ENCODE measurements at regions not wholly inside any gene's neighbourhood (a gene's known extent, or its start where the extent isn't known, plus 50 kb on each side); places are given as distances from the start of the nearest gene placed in this dataset.

DNA sequence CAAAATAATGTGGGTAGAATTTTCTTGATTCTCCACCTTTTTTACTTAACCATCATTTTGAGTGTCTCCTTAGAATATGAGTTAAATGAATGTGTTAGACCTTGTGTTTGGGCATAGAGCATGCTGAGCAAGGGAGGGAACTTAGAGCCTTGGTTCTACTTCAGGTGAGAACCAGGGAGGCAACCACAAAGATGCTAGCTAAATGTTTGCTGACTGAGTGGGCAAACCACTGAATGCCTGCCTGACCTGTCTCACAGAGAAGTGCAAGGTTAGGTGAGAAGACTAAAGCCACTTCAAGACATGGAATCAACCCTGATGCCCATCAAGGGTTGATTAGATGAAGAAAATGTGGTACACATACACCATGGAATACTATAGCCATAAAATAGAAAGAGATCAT lies 242.6 kb upstream of the ZNF32 start:
- TF ChIP-seq, protein P1, sequence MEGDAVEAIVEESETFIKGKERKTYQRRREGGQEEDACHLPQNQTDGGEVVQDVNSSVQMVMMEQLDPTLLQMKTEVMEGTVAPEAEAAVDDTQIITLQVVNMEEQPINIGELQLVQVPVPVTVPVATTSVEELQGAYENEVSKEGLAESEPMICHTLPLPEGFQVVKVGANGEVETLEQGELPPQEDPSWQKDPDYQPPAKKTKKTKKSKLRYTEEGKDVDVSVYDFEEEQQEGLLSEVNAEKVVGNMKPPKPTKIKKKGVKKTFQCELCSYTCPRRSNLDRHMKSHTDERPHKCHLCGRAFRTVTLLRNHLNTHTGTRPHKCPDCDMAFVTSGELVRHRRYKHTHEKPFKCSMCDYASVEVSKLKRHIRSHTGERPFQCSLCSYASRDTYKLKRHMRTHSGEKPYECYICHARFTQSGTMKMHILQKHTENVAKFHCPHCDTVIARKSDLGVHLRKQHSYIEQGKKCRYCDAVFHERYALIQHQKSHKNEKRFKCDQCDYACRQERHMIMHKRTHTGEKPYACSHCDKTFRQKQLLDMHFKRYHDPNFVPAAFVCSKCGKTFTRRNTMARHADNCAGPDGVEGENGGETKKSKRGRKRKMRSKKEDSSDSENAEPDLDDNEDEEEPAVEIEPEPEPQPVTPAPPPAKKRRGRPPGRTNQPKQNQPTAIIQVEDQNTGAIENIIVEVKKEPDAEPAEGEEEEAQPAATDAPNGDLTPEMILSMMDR (IDR thresholded peaks at IDR 0.05) = no peak
- TF ChIP-seq RCOR1 (IDR thresholded peaks at IDR 0.05; ENCODE audit: low read length) (no peak), SIN3A (IDR thresholded peaks at IDR 0.05; ENCODE audit: borderline replicate concordance, low read depth, low read length) (no peak), SMC3 (IDR thresholded peaks at IDR 0.05; ENCODE audit: low read depth, low read length) (no peak), TEAD4 (IDR thresholded peaks at IDR 0.05; ENCODE audit: borderline replicate concordance, insufficient read depth) (no peak), POLR2AphosphoS5 (IDR thresholded peaks at IDR 0.05; ENCODE audit: low read depth, low read length) (no peak), EP300 (IDR thresholded peaks at IDR 0.05; ENCODE audit: borderline replicate concordance in 1 of 2, low read depth in 1 of 2, low read length in 1 of 2) (no peak), JUND (IDR thresholded peaks at IDR 0.05) (no peak), TAF1 (IDR thresholded peaks at IDR 0.05; ENCODE audit: borderline replicate concordance, low read depth, low read length) (no peak), RAD21 (IDR thresholded peaks at IDR 0.05; ENCODE audit: low read length) (no peak), GABPA (IDR thresholded peaks at IDR 0.05; ENCODE audit: low read depth) (no peak)
- TF ChIP-seq, protein P2, sequence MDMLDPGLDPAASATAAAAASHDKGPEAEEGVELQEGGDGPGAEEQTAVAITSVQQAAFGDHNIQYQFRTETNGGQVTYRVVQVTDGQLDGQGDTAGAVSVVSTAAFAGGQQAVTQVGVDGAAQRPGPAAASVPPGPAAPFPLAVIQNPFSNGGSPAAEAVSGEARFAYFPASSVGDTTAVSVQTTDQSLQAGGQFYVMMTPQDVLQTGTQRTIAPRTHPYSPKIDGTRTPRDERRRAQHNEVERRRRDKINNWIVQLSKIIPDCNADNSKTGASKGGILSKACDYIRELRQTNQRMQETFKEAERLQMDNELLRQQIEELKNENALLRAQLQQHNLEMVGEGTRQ (IDR thresholded peaks at IDR 0.05; ENCODE audit: borderline replicate concordance, low read depth, low read length) = no peak
- TF ChIP-seq, protein P3, sequence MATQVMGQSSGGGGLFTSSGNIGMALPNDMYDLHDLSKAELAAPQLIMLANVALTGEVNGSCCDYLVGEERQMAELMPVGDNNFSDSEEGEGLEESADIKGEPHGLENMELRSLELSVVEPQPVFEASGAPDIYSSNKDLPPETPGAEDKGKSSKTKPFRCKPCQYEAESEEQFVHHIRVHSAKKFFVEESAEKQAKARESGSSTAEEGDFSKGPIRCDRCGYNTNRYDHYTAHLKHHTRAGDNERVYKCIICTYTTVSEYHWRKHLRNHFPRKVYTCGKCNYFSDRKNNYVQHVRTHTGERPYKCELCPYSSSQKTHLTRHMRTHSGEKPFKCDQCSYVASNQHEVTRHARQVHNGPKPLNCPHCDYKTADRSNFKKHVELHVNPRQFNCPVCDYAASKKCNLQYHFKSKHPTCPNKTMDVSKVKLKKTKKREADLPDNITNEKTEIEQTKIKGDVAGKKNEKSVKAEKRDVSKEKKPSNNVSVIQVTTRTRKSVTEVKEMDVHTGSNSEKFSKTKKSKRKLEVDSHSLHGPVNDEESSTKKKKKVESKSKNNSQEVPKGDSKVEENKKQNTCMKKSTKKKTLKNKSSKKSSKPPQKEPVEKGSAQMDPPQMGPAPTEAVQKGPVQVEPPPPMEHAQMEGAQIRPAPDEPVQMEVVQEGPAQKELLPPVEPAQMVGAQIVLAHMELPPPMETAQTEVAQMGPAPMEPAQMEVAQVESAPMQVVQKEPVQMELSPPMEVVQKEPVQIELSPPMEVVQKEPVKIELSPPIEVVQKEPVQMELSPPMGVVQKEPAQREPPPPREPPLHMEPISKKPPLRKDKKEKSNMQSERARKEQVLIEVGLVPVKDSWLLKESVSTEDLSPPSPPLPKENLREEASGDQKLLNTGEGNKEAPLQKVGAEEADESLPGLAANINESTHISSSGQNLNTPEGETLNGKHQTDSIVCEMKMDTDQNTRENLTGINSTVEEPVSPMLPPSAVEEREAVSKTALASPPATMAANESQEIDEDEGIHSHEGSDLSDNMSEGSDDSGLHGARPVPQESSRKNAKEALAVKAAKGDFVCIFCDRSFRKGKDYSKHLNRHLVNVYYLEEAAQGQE (IDR thresholded peaks at IDR 0.05; ENCODE audit: low read depth, low read length) = no peak
